Spleen (tissue), 11 donors: ENCODE measurements at regions not wholly inside any gene's neighbourhood (a gene's known extent, or its start where the extent isn't known, plus 50 kb on each side); places are given as distances from the start of the nearest gene placed in this dataset.
A peak's percentile ranks its signal among the peaks of the same experiment; 100 is the strongest.

ENCODE experiments used
- DNase-seq: peaks from one replicate; pipeline ENCODE4 v3.0.0-alpha.2; 2020
- H3K27ac ChIP-seq, 8 donors: fragments of 200-600 bp; sonication (generic) in 7 of 8; 1 replicate in 4 of 8; 2 replicates in 4 of 8; pipeline versions ENCODE4 v1.5.0 to v1.8.0; 2016 to 2021; ENCODE audit warnings: inconsistent platforms in 4 of 8, mild to moderate bottlenecking in 4 of 8, moderate library complexity in 1 of 8
- H3K27me3 ChIP-seq, 7 donors: fragments of 200-600 bp; sonication (generic) in 6 of 7; replicated peaks in 1 of 7; 1 replicate in 4 of 7; 2 replicates in 3 of 7; pipeline versions ENCODE4 v1.5.0 to v1.8.0; 2016 to 2021; ENCODE audit warnings: inconsistent platforms in 3 of 7, mild to moderate bottlenecking in 1 of 7
- H3K36me3 ChIP-seq, 6 donors: fragments of 200-600 bp; sonication (generic) in 5 of 6; 1 replicate in 4 of 6; 2 replicates in 2 of 6; pipeline versions ENCODE4 v1.5.0 to v1.8.0; 2016 to 2021; ENCODE audit warnings: inconsistent platforms in 2 of 6
- H3K4me1 ChIP-seq, 6 donors: fragments of 200-600 bp; sonication (generic) in 5 of 6; 1 replicate in 3 of 6; 2 replicates in 3 of 6; pipeline versions ENCODE4 v1.5.0 to v1.8.0; 2016 to 2021; ENCODE audit warnings: inconsistent platforms in 3 of 6
- H3K4me3 ChIP-seq, 8 donors: fragments of 200-600 bp; sonication (generic) in 7 of 8; 1 replicate in 4 of 8; 2 replicates in 4 of 8; pipeline versions ENCODE4 v1.5.0 to v1.8.0; 2016 to 2021; ENCODE audit warnings: inconsistent platforms in 4 of 8, mild to moderate bottlenecking in 4 of 8, moderate library complexity in 2 of 8
- H3K9me3 ChIP-seq, 8 donors: fragments of 200-600 bp; sonication (generic) in 7 of 8; 1 replicate in 4 of 8; 2 replicates in 4 of 8; pipeline versions ENCODE4 v1.5.0 to v1.8.0; 2016 to 2021; ENCODE audit warnings: inconsistent platforms in 4 of 8
- POLR2A ChIP-seq, 3 donors: fragments of 450-650 bp; IDR thresholded peaks; one replicate each; pipeline ENCODE4 v1.5.1; 2017; ENCODE audit warnings: antibody characterized with exemption in 3 of 3, mild to moderate bottlenecking in 1 of 3
- POLR2AphosphoS5 ChIP-seq, 3 donors: sonication (generic); formaldehyde crosslinking; IDR thresholded peaks; one replicate each; pipeline ENCODE4 v1.5.1; 2017; ENCODE audit warnings: antibody characterized with exemption in 3 of 3
- WGBS, 5 donors: extraction: QIAGEN DNeasy Blood & Tissue Kit in 3 of 5; methylation state at CpG; one replicate each; pipeline versions ENCODE4 v1.1.5 to v1.1.7; 2013 to 2018; 5-methylcytosine and 5-hydroxymethylcytosine counted together
- intact Hi-C: fragments of 100-400 bp; cut with DNase I; formaldehyde crosslinking; loops from one replicate; pipeline ENCODE4 v1.15.0; 2023; ENCODE audit warnings: low total_unique reads
- TF ChIP-seq, protein P1 (sequence below), 11 experiments: fragments of 200-600 bp in 7 of 11; fragments of 450-650 bp in 4 of 11; sonication (generic) in 4 of 11; IDR thresholded peaks in 8 of 11; conservative IDR thresholded peaks in 3 of 11; 1 replicate in 7 of 11; 2 replicates in 4 of 11; pipeline versions ENCODE4 v1.4.0 to v1.8.0; 2016 to 2021; ENCODE audit warnings: antibody characterized with exemption in 11 of 11, inconsistent platforms in 4 of 11, mild to moderate bottlenecking in 1 of 11
- donor health status: healthy with polysubstance abuse.
- donor health status: DM: no; HTN: no; CAD: no; lungs with moderate emphysema.
- donor health status: DM: no; HTN: no; CAD: no.
- donor health status: Bipolar disorder and iron deficiency.
- donor health status: healthy.
- donor health status: DM: no; HTN: no; CAD: no.
- donor health status: DM: yes; HTN: yes; CAD: no.

DNA sequence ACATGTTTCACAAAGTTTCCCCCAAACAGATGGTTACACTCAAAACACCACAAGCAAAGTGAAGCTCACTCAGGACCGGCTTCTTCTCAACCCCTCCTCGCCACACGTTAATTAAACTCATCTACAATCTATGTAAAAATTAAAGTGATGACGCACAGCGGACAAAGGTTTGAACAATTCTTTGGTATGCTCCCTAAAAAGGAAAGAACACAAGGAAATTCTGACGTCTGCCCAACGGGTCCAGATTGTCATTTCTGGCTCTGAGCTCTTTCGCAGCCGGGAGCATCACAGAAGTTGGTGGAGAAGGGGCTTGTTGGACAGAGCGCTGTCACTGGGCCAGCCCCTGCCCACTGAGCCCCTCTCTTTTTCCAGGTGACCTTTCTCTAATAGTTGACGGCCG lies 173.7 kb upstream of the CHRNA7 start:
- no peak overlapping the region for H3K27ac ChIP-seq
- WGBS, 5 donors, result 86 to 92% (median 89%) methylated on average over 12 of the region's 12 CpGs
- peaks cover 0 to 19% (median 13%) of the 10 kb centered on the region in 8 donors for H3K9me3 ChIP-seq
- no peak overlapping the region for H3K4me3 ChIP-seq
- intact Hi-C loops, result no loop called here
- DNase-seq, result no peak
- no peaks in the 10 kb centered on the region for H3K27me3 ChIP-seq
- TF ChIP-seq, protein P1, sequence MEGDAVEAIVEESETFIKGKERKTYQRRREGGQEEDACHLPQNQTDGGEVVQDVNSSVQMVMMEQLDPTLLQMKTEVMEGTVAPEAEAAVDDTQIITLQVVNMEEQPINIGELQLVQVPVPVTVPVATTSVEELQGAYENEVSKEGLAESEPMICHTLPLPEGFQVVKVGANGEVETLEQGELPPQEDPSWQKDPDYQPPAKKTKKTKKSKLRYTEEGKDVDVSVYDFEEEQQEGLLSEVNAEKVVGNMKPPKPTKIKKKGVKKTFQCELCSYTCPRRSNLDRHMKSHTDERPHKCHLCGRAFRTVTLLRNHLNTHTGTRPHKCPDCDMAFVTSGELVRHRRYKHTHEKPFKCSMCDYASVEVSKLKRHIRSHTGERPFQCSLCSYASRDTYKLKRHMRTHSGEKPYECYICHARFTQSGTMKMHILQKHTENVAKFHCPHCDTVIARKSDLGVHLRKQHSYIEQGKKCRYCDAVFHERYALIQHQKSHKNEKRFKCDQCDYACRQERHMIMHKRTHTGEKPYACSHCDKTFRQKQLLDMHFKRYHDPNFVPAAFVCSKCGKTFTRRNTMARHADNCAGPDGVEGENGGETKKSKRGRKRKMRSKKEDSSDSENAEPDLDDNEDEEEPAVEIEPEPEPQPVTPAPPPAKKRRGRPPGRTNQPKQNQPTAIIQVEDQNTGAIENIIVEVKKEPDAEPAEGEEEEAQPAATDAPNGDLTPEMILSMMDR (IDR thresholded peaks at IDR 0.05 in 8 of 11, conservative IDR thresholded peaks at IDR 0.05 in 3 of 11), result no peak
- TF ChIP-seq POLR2A (IDR thresholded peaks at IDR 0.05) (no peak), POLR2AphosphoS5 (IDR thresholded peaks at IDR 0.05) (no peak)
- no peaks in the 10 kb centered on the region for H3K4me1 ChIP-seq
- no peaks in the 10 kb centered on the region for H3K36me3 ChIP-seq

DNA sequence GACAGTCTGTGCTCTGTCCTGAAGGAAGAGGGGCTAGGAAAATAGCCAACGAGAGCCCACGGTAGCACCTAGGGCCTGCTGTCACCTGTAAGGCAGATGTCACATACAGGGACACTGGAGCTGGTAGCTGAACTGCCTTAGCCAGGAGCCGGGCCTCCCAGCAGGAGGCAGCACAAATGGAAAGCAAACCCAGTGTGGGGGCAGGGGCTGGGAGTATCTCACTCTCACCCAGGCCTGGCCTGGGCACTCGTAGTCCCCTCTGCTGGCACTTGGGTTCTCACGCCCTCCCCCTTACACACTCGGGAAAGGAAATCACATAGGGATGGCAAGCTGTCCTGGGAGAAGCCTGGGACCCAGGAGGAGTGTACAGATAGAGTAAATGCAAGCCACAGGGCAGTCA lies 173.1 kb upstream of the CHRNA7 start:
- no peaks in the 10 kb centered on the region for H3K4me1 ChIP-seq
- H3K27me3 ChIP-seq, result no peaks in the 10 kb centered on the region
- WGBS, 5 donors, result 45 to 59% (median 49%) methylated on average over 6 of the region's 6 CpGs
- no peak overlapping the region for H3K27ac ChIP-seq
- H3K4me3 ChIP-seq, result no peak overlapping the region
- H3K9me3 ChIP-seq, result peaks cover 0 to 17% (median 13%) of the 10 kb centered on the region in 8 donors
- TF ChIP-seq POLR2AphosphoS5 (IDR thresholded peaks at IDR 0.05) (no peak), POLR2A (IDR thresholded peaks at IDR 0.05) (no peak)
- TF ChIP-seq, protein P1 (IDR thresholded peaks at IDR 0.05 in 8 of 11, conservative IDR thresholded peaks at IDR 0.05 in 3 of 11), result no peak
- H3K36me3 ChIP-seq, result no peaks in the 10 kb centered on the region
- intact Hi-C loops, result no loop called here
- DNase-seq, result no peak

DNA sequence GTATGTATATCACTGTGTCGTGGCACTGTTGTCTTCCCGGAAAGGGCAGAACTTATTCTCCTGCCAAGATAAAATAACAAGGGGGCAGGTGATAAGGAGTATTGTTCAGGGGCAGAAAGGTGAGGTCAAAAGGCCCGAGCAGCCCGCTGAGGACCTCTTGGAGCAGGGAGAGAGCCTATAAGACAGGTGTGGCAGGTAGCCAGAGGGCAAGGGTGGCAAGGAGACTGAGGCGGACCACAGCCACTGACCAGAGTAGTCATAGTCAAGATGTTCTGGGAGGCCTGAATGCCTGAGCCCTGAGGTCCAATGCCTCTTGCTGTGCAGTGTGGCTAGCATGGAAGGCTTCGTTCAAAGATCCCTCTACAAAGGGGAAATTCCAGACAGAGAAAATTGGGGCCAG lies 172.3 kb upstream of the CHRNA7 start:
- Histone ChIP-seq H3K27me3 (no peaks in the 10 kb centered on the region), H3K27ac (no peak overlapping the region), H3K4me3 (no peak overlapping the region), H3K9me3 (peaks cover 0 to 17% (median 13%) of the 10 kb centered on the region in 8 donors), H3K4me1 (no peaks in the 10 kb centered on the region), H3K36me3 (no peaks in the 10 kb centered on the region)
- intact Hi-C loops, result no loop called here
- no peak for TF ChIP-seq POLR2AphosphoS5 (IDR thresholded peaks at IDR 0.05)
- 70 to 91% (median 73%) methylated on average over 6 of the region's 6 CpGs for WGBS, 5 donors
- DNase-seq, result no peak

DNA sequence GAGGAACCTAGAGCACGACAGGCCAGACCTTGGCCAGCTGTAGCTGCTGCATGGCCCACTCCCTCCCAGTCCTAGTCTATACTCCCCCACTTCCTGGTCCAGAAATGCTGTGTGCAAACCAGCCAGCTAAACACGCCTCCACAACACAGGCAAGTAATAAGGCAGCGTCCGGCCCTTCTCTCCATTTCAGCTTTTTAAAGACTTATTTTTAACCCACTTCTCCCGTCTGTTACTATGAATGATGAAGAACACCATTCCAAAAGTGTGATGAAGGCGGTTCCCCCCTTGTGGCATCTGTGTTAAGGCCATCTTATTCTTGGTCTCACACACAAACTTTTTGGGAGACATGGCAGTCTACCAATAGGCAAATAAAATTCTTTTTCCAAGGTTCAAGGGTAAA lies 164.1 kb upstream of the CHRNA7 start:
- Histone ChIP-seq H3K4me1 (peaks cover 0 to 22% (median 11%) of the 10 kb centered on the region in 6 donors), H3K4me3 (no peak overlapping the region), H3K36me3 (no peaks in the 10 kb centered on the region), H3K27me3 (peaks cover 0 to 25% (median 0%) of the 10 kb centered on the region in 7 donors), H3K27ac (peak overlapping the region in 2 of 8 donors; percentile 44 to 51), H3K9me3 (peaks cover 0 to 3% (median 0%) of the 10 kb centered on the region in 8 donors)
- TF ChIP-seq POLR2A (IDR thresholded peaks at IDR 0.05), result no peak
- TF ChIP-seq POLR2AphosphoS5 (IDR thresholded peaks at IDR 0.05), result peak in 1 of 3 donors; percentile 39
- TF ChIP-seq, protein P1 (IDR thresholded peaks at IDR 0.05 in 8 of 11, conservative IDR thresholded peaks at IDR 0.05 in 3 of 11), result peak in 1 of 11 experiments; percentile 9
- intact Hi-C loops, result no loop called here
- 67 to 79% (median 75%) methylated on average over 6 of the region's 6 CpGs for WGBS, 5 donors
- no peak for DNase-seq
